ENCODE measurements at regions not wholly inside any gene's neighbourhood (a gene's known extent, or its start where the extent isn't known, plus 50 kb on each side); places are given as distances from the start of the nearest gene placed in this dataset.

- H3K4me3 ChIP-seq (ENCODE audit: low read depth, low read length) = no peak overlapping the region
- no peak overlapping the region for H3K27ac ChIP-seq (ENCODE audit: low read depth, low read length)
- H3K9me3 ChIP-seq (ENCODE audit: control insufficient read depth, insufficient read depth, low read length) = no peaks in the 10 kb centered on the region
- peaks cover 8% of the 10 kb centered on the region for H3K4me1 ChIP-seq (ENCODE audit: control insufficient read depth, insufficient read depth, low read length)
- H3K27me3 ChIP-seq (ENCODE audit: control insufficient read depth, insufficient read depth, low read length) = no peaks in the 10 kb centered on the region
- H3K36me3 ChIP-seq (ENCODE audit: control insufficient read depth, insufficient read depth, low read length) = no peaks in the 10 kb centered on the region
- WGBS (ENCODE audit: insufficient coverage) = 31% methylated on average over 21 of the region's 29 CpGs
- DNase-seq (ENCODE audit: low read depth in 4 of 6, low spot score in 6 of 6) = peak; percentile 47 to 93 (median 66)
These were observed 235.8 kb downstream of the NFATC2 start for GRCh38 chr20:51306521-51307358.

- no peaks in the 10 kb centered on the region for H3K36me3 ChIP-seq (ENCODE audit: control insufficient read depth, insufficient read depth, low read length)
- no peak overlapping the region for H3K27ac ChIP-seq (ENCODE audit: low read depth, low read length)
- H3K9me3 ChIP-seq (ENCODE audit: control insufficient read depth, insufficient read depth, low read length) = no peaks in the 10 kb centered on the region
- 81% methylated on average over 7 of the region's 8 CpGs for WGBS (ENCODE audit: insufficient coverage)
- no peak overlapping the region for H3K4me3 ChIP-seq (ENCODE audit: low read depth, low read length)
- no peak for DNase-seq (ENCODE audit: low read depth in 4 of 6, low spot score in 6 of 6)
- H3K4me1 ChIP-seq (ENCODE audit: control insufficient read depth, insufficient read depth, low read length) = peaks cover 8% of the 10 kb centered on the region
- H3K27me3 ChIP-seq (ENCODE audit: control insufficient read depth, insufficient read depth, low read length) = no peaks in the 10 kb centered on the region
These were observed 236.4 kb downstream of the NFATC2 start for GRCh38 chr20:51306081-51306480.

GRCh38 chr20:51305316-51306052 lies 237.0 kb downstream of the NFATC2 start:
- DNase-seq (ENCODE audit: low read depth in 4 of 6, low spot score in 6 of 6) = no peak
- H3K36me3 ChIP-seq (ENCODE audit: control insufficient read depth, insufficient read depth, low read length) = no peaks in the 10 kb centered on the region
- H3K27me3 ChIP-seq (ENCODE audit: control insufficient read depth, insufficient read depth, low read length) = no peaks in the 10 kb centered on the region
- no peak overlapping the region for H3K4me3 ChIP-seq (ENCODE audit: low read depth, low read length)
- H3K4me1 ChIP-seq (ENCODE audit: control insufficient read depth, insufficient read depth, low read length) = peaks cover 8% of the 10 kb centered on the region
- no peaks in the 10 kb centered on the region for H3K9me3 ChIP-seq (ENCODE audit: control insufficient read depth, insufficient read depth, low read length)
- WGBS (ENCODE audit: insufficient coverage) = 63% methylated on average over 5 of the region's 6 CpGs
- H3K27ac ChIP-seq (ENCODE audit: low read depth, low read length) = no peak overlapping the region

- Histone ChIP-seq H3K4me1 (ENCODE audit: control insufficient read depth, insufficient read depth, low read length) (peaks cover 8% of the 10 kb centered on the region), H3K27me3 (ENCODE audit: control insufficient read depth, insufficient read depth, low read length) (no peaks in the 10 kb centered on the region), H3K9me3 (ENCODE audit: control insufficient read depth, insufficient read depth, low read length) (no peaks in the 10 kb centered on the region), H3K36me3 (ENCODE audit: control insufficient read depth, insufficient read depth, low read length) (no peaks in the 10 kb centered on the region), H3K4me3 (ENCODE audit: low read depth, low read length) (no peak overlapping the region), H3K27ac (ENCODE audit: low read depth, low read length) (no peak overlapping the region)
- no peak for DNase-seq (ENCODE audit: low read depth in 4 of 6, low spot score in 6 of 6)
- WGBS (ENCODE audit: insufficient coverage) = 95% methylated on average over 9 of the region's 11 CpGs
These were observed 238.5 kb downstream of the NFATC2 start for GRCh38 chr20:51303731-51304670.

DNA sequence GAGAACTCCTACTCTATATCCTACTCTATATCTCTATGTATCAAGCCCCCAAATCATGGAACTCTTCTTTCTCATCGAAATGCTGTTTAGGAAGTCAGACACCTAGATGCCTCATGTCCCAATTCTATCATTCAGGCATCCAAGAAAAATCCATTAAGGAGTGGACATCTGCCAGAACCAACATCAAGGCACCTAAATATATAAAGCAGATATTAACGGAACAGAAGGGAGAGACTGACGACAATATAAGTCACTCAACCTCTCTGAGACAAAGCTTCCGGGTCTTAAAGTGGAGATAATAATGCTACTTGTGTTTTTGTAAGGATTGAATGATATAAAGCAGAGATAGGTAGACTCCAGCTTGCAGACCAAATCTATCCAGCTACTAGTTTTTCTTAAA lies 241.5 kb downstream of the NFATC2 start:
- no peaks in the 10 kb centered on the region for H3K4me1 ChIP-seq (ENCODE audit: control insufficient read depth, insufficient read depth, low read length)

GRCh38 chr20:51300104-51300503 lies 242.4 kb downstream of the NFATC2 start:
- H3K4me3 ChIP-seq (ENCODE audit: low read depth, low read length) = no peak overlapping the region
- DNase-seq (ENCODE audit: low read depth in 4 of 6, low spot score in 6 of 6) = no peak
- no peaks in the 10 kb centered on the region for H3K4me1 ChIP-seq (ENCODE audit: control insufficient read depth, insufficient read depth, low read length)
- no peak overlapping the region for H3K27ac ChIP-seq (ENCODE audit: low read depth, low read length)
- H3K27me3 ChIP-seq (ENCODE audit: control insufficient read depth, insufficient read depth, low read length) = no peaks in the 10 kb centered on the region
- H3K36me3 ChIP-seq (ENCODE audit: control insufficient read depth, insufficient read depth, low read length) = no peaks in the 10 kb centered on the region
- 74% methylated on average over 2 of the region's 2 CpGs for WGBS (ENCODE audit: insufficient coverage)
- H3K9me3 ChIP-seq (ENCODE audit: control insufficient read depth, insufficient read depth, low read length) = no peaks in the 10 kb centered on the region

More for the DNA sequence above, 241.5 kb downstream of the NFATC2 start:
- Histone ChIP-seq H3K36me3 (ENCODE audit: control insufficient read depth, insufficient read depth, low read length) (no peaks in the 10 kb centered on the region), H3K4me3 (ENCODE audit: low read depth, low read length) (no peak overlapping the region), H3K9me3 (ENCODE audit: control insufficient read depth, insufficient read depth, low read length) (no peaks in the 10 kb centered on the region), H3K27ac (ENCODE audit: low read depth, low read length) (no peak overlapping the region), H3K27me3 (ENCODE audit: control insufficient read depth, insufficient read depth, low read length) (no peaks in the 10 kb centered on the region)
- 75% methylated on average over 1 of the region's 4 CpGs for WGBS (ENCODE audit: insufficient coverage)
- DNase-seq (ENCODE audit: low read depth in 4 of 6, low spot score in 6 of 6) = no peak

DNA sequence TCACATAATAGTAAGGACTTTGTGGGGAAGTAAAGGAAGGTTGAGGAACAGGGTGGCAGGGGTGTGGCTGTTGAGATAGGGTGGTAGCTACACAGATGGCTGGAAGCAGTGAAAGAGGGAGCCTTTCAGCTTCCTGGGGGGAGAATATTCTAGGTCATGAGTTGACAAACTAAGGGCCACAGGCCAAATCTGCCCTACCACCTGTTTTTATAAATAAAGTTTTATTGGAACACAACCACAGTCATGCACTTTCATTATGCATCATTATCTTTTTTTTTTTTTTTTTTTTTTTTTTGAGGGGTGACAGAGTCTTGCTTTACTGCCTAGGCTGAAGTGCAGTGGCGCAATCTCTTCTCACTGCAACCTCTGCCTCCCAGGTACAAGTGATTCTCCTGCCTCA lies 243.1 kb downstream of the NFATC2 start:
- H3K36me3 ChIP-seq (ENCODE audit: control insufficient read depth, insufficient read depth, low read length) = no peaks in the 10 kb centered on the region
- H3K27me3 ChIP-seq (ENCODE audit: control insufficient read depth, insufficient read depth, low read length) = no peaks in the 10 kb centered on the region
- no peak for DNase-seq (ENCODE audit: low read depth in 4 of 6, low spot score in 6 of 6)
- no peaks in the 10 kb centered on the region for H3K4me1 ChIP-seq (ENCODE audit: control insufficient read depth, insufficient read depth, low read length)
- no CpG with 5 or more reads among the region's 1 CpG for WGBS (ENCODE audit: insufficient coverage)
- H3K27ac ChIP-seq (ENCODE audit: low read depth, low read length) = no peak overlapping the region
- no peaks in the 10 kb centered on the region for H3K9me3 ChIP-seq (ENCODE audit: control insufficient read depth, insufficient read depth, low read length)
- H3K4me3 ChIP-seq (ENCODE audit: low read depth, low read length) = no peak overlapping the region

DNA sequence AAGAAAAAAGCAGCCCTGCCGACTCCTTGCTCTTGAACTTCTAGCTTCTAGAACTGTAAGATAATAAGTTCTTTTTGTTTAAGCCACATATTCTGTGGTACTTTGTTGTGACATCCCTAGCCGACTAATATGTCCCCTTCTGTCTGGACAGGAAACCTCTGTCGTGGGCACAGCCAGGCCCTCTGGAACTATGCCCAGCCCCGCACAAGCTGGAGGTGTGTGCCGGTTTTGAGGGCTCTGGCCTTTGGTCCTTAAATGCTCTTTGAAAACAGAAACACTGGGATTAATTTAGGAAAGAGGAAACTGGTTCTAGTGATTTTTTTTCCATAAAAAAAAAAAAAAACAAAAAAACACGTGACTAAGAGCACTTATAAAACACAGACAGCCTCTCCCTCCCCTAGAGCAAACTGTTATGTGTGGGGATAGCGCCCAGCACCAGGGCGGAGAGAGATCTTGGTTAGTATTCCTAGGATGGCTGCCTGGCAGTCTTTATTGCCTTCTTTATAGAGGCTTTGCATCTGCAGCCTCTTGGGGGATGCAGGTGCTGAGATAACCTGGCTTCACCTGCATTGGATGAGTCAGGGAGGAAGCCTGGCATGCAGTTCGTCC lies 244.3 kb downstream of the NFATC2 start:
- no peaks in the 10 kb centered on the region for H3K9me3 ChIP-seq (ENCODE audit: control insufficient read depth, insufficient read depth, low read length)
- H3K27me3 ChIP-seq (ENCODE audit: control insufficient read depth, insufficient read depth, low read length) = no peaks in the 10 kb centered on the region
- no peaks in the 10 kb centered on the region for H3K36me3 ChIP-seq (ENCODE audit: control insufficient read depth, insufficient read depth, low read length)
- 92% methylated on average over 3 of the region's 9 CpGs for WGBS (ENCODE audit: insufficient coverage)
- H3K4me1 ChIP-seq (ENCODE audit: control insufficient read depth, insufficient read depth, low read length) = no peaks in the 10 kb centered on the region
- H3K27ac ChIP-seq (ENCODE audit: low read depth, low read length) = no peak overlapping the region
- H3K4me3 ChIP-seq (ENCODE audit: low read depth, low read length) = no peak overlapping the region
- no peak for DNase-seq (ENCODE audit: low read depth in 4 of 6, low spot score in 6 of 6)

Measured in spinal cord (tissue), 9 donors.